DMS153 treated with DMSO at 0.1 percent for 48 hours (cell line): ENCODE measurements at regions not wholly inside any gene's neighbourhood (a gene's known extent, or its start where the extent isn't known, plus 50 kb on each side); places are given as distances from the start of the nearest gene placed in this dataset.
A peak's percentile ranks its signal among the peaks of the same experiment; 100 is the strongest.

ENCODE experiments used
- DNase-seq: peaks from one replicate; lab custom pipeline; 2025; ENCODE audit not compliant: unreplicated experiment; lab: John Stamatoyannopoulos, UW

GRCh38 chr6:24054388-24054787, 71.6 kb upstream of the NRSN1 start:
- no peak for DNase-seq

DNA sequence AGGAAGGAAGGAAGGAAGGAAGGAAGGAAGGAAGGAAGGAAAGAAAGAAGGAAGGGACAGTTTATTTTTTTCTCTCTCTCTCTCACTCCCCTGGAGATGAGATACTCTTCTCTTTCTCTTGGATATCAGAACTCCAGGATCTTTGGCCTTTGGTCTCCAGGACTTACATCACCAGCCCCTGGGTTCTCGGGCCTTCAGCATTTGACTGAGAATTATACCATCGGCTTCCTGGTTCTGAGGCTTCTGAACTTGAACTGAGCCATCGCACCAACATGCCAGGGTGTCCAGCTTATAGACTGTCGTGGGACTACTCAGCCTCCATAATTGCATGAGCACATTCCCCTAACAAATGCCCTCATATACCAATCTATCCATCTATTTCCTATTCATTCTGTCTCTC, 69.4 kb upstream of the NRSN1 start:
- DNase-seq, result no peak

GRCh38 chr6:24057030-24057429, 69.0 kb upstream of the NRSN1 start:
- no peak for DNase-seq

DNA sequence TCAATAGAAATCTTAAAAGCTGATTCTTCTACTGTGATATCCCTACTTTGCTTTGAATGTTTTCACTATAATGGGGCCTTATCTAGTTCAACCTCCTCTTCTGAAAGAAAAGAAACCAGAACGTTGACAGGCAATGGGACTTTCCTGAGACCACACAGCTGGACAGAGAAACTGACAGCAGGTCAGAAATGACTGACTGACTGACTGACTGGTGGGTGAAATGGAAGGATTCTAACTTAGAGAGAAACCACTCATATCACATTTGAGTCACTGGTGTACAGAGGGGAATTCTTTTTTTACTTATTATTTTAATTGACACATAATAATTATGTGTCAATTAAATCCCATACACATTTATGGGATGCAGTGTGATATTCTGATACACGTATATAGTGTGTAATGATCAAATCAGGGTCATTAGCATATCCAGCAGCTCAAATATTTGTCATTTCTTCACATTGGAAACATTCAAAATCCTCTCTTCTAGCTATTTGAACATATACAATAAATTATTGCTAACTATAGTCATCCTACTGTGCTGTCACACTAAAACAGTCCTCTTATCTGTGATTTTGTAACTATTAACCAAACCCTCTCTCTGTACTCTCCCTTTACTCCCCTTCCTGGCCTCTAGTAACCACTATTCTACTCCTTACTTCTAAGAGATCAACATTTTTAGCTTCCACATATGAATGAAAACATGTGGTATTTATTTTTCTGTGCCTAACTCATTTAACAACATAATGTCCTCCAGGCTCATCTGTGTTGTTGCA, 64.8 kb upstream of the NRSN1 start:
- no peak for DNase-seq

DNA sequence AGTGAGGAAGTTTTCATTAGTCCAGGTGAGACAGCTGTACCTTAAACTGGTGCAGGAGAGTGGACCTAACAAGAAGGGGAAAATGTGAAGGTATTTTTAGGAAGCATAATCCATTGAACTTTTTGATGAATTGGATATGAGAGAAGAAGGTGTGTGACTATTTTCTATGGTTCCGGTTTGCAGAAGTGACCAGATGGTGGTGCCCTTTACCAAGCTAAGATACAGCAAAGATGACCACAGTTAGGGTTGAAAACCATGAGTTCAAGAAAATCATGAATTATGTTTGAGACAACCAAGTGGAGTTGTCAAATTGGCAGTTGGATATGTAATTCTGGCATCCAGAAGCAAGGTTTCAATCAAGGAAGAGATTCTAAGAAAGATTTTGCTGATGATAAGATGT, 61.9 kb upstream of the NRSN1 start:
- peak; percentile 49 for DNase-seq

DNA sequence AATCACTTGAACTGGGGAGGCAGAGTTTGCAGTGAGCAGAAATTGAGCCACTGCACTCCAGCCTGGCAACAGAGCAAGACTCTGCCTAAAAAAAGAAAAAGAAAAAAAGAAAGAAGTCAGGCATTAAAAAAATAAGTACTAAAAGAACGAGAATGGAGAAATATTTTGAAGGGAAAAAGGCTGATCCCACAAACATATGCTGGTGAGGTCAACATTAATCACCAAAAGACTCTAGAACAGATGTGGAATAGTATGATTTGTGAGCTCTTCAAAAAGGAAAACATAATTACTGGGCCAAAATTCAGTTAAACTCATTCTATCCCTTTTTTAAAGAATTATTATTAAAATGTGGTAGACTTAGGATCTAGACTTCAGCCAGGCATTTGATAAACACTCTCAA, 61.2 kb upstream of the NRSN1 start:
- no peak for DNase-seq

DNA sequence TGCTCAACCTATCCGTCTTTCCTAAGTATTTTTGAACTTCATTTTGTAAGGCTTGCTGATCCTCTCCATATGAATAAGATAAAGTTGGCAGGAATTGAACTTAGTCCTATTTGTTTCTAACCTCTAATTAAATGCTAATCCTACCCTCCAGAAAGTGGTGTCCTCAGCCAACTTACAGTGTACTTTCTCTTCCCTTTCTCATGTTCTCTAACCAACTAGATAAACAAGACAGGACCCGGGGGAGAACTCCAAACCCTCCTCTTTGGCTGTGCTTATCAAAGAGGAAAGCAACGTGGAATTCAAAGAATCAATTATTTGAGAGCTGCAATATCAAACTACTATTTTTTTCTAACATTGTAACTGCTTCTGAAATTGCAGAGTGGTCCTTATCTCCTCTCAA, 56.5 kb upstream of the NRSN1 start:
- no peak for DNase-seq

GRCh38 chr6:24072038-24072746, 53.8 kb upstream of the NRSN1 start:
- no peak for DNase-seq

GRCh38 chr6:24076011-24076410, 50.0 kb upstream of the NRSN1 start:
- DNase-seq, result no peak
